ENCODE measurements at regions not wholly inside any gene's neighbourhood (a gene's known extent, or its start where the extent isn't known, plus 50 kb on each side); places are given as distances from the start of the nearest gene placed in this dataset.

- 0 to 100% (median 69%) methylated on average over 1 to 9 of the region's 9 CpGs for WGBS, 10 experiments
- no peaks in the 10 kb centered on the region for H3K4me1 ChIP-seq (replicated peaks in 1 of 2)
- no peak overlapping the region for H3K4me3 ChIP-seq
- in situ Hi-C loops (cut with MboI; ENCODE audit: low pct_unique_long_range_greater_than_20kb in 2 of 9, low sequenced_read_pairs in 9 of 9, unreplicated experiment in 9 of 9): loop anchor here in 1 of 9 experiments (25.0 kb wide), 1 partner anchor 209 kb away; no protein-coding TSS in a partner anchor
- H3K27ac ChIP-seq: no peak overlapping the region
- ATAC-seq (replicated peaks in 6 of 8): peak in 1 of 8 experiments; percentile 26
These were observed 332.0 kb upstream of the SLCO3A1 start for GRCh38 chr15:91521548-91521947.

- in situ Hi-C loops (cut with MboI; ENCODE audit: low pct_unique_long_range_greater_than_20kb in 2 of 9, low sequenced_read_pairs in 9 of 9, unreplicated experiment in 9 of 9): loop anchor here in 1 of 9 experiments (25.0 kb wide), 1 partner anchor 210 kb away; no protein-coding TSS in a partner anchor
- no peak overlapping the region for H3K27ac ChIP-seq
- 0 to 100% (median 84%) methylated on average over 1 to 2 of the region's 2 CpGs for whole genome bisulfite sequencing, 10 experiments
These were observed 331.5 kb upstream of the SLCO3A1 start for GRCh38 chr15:91521996-91522395.

GRCh38 chr15:91522605-91523332, 330.7 kb upstream of the SLCO3A1 start:
- Histone ChIP-seq H3K4me1 (replicated peaks in 1 of 2) (no peaks in the 10 kb centered on the region), H3K4me3 (no peak overlapping the region), H3K27ac (no peak overlapping the region)
- ATAC-seq (replicated peaks in 6 of 8): peak in 2 of 8 experiments; percentile 78 to 85
- in situ Hi-C loops (cut with MboI; ENCODE audit: low pct_unique_long_range_greater_than_20kb in 2 of 9, low sequenced_read_pairs in 9 of 9, unreplicated experiment in 9 of 9): loop anchor here in 1 of 9 experiments (25.0 kb wide), 1 partner anchor 210 kb away; no protein-coding TSS in a partner anchor
- 17 to 83% (median 63%) methylated on average over 1 to 2 of the region's 2 CpGs; no CpG with 5 or more reads in 2 of the 10 experiments for WGBS, 10 experiments

More at GRCh38 chr15:91521996-91522395, 331.5 kb upstream of the SLCO3A1 start:
- Histone ChIP-seq H3K4me3 (no peak overlapping the region), H3K4me1 (replicated peaks in 1 of 2) (no peaks in the 10 kb centered on the region)
- ATAC-seq (replicated peaks in 6 of 8): peak in 2 of 8 experiments; percentile 78 to 85

GRCh38 chr15:91523596-91523995, 329.9 kb upstream of the SLCO3A1 start:
- WGBS, 10 experiments: 67 to 80% (median 71%) methylated on average over 1 of the region's 1 CpG; no CpG with 5 or more reads in 7 of the 10 experiments
- ATAC-seq (replicated peaks in 6 of 8): no peak
- no peaks in the 10 kb centered on the region for H3K4me1 ChIP-seq (replicated peaks in 1 of 2)
- no peak overlapping the region for H3K4me3 ChIP-seq
- no peak overlapping the region for H3K27ac ChIP-seq
- in situ Hi-C loops (cut with MboI; ENCODE audit: low pct_unique_long_range_greater_than_20kb in 2 of 9, low sequenced_read_pairs in 9 of 9, unreplicated experiment in 9 of 9): loop anchor here in 1 of 9 experiments (25.0 kb wide), 1 partner anchor 211 kb away; no protein-coding TSS in a partner anchor

DNA sequence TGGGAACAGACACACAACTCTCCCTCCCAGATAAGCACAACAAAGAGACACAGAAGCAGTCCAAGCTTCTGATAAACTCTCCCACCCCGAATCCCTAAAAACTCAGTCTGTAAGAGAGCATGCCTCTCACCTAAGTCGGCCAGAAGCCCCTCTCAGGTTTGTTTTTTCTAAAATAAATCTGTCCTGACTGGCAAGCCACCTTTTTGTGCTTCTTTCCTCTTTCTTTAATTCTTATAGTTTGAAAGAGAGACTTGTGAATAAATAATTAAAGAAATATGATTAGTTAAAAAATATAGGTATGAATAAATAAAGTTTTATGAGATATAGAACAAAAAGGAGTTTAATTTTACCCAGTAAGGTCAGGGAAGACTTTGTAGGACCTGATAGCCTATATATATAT, 329.0 kb upstream of the SLCO3A1 start:
- ATAC-seq (replicated peaks in 6 of 8): no peak
- Histone ChIP-seq H3K4me1 (replicated peaks in 1 of 2) (no peaks in the 10 kb centered on the region), H3K27ac (no peak overlapping the region), H3K4me3 (no peak overlapping the region)
- 10 to 86% (median 25%) methylated on average over 1 to 2 of the region's 2 CpGs; no CpG with 5 or more reads in 5 of the 10 experiments for WGBS, 10 experiments
- in situ Hi-C loops (cut with MboI; ENCODE audit: low pct_unique_long_range_greater_than_20kb in 2 of 9, low sequenced_read_pairs in 9 of 9, unreplicated experiment in 9 of 9): loop anchor here in 1 of 9 experiments (25.0 kb wide), 1 partner anchor 212 kb away; no protein-coding TSS in a partner anchor

DNA sequence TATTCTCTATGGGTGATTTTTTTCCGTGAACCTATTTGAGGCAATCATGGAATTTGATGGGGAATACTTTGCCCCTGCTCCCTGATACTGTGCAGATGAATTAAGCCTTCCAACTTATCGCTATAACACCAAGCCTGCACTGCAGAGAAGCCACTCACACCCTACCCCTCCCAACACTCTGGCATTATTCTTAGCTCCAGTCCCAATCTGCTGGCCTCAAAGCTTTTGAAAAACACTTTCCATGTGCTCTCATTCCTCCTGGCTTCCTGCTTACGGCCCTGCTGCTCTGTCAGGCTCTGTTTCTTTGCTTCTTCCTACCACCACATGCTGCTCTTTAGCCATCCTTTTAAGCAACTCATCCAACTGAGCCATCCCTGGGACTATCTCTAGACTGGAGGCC, 327.8 kb upstream of the SLCO3A1 start:
- no peak for ATAC-seq (replicated peaks in 6 of 8)
- in situ Hi-C loops (cut with MboI; ENCODE audit: low pct_unique_long_range_greater_than_20kb in 2 of 9, low sequenced_read_pairs in 9 of 9, unreplicated experiment in 9 of 9): no loop called here
- 23 to 100% (median 73%) methylated on average over 1 to 3 of the region's 3 CpGs; no CpG with 5 or more reads in 1 of the 10 experiments for WGBS, 10 experiments
- H3K27ac ChIP-seq: no peak overlapping the region
- no peak overlapping the region for H3K4me3 ChIP-seq
- no peaks in the 10 kb centered on the region for H3K4me1 ChIP-seq (replicated peaks in 1 of 2)

DNA sequence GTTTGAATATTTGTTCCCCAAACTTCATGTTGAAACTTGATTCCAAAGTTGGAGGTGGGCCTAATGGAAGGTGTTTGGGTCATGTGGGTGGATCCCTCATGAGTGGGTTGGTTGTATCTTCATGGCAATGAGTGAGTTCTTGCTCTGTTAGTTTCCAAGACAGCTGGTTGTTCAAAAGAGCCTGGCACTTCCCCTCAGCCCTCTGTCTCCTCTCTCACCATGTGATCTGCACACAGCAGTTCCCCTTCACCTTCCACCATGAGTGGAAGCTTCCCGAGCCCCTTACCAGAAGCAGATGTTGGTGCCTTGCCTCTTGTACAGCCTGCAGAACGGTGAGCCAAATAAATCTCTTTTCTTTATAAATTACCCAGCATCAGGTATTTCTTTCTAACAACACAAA, 327.1 kb upstream of the SLCO3A1 start:
- in situ Hi-C loops (cut with MboI; ENCODE audit: low pct_unique_long_range_greater_than_20kb in 2 of 9, low sequenced_read_pairs in 9 of 9, unreplicated experiment in 9 of 9): no loop called here
- 0 to 100% (median 73%) methylated on average over 1 to 2 of the region's 2 CpGs; no CpG with 5 or more reads in 5 of the 10 experiments for WGBS, 10 experiments
- ATAC-seq (replicated peaks in 6 of 8): no peak
- Histone ChIP-seq H3K4me1 (replicated peaks in 1 of 2) (no peaks in the 10 kb centered on the region), H3K27ac (no peak overlapping the region), H3K4me3 (no peak overlapping the region)

DNA sequence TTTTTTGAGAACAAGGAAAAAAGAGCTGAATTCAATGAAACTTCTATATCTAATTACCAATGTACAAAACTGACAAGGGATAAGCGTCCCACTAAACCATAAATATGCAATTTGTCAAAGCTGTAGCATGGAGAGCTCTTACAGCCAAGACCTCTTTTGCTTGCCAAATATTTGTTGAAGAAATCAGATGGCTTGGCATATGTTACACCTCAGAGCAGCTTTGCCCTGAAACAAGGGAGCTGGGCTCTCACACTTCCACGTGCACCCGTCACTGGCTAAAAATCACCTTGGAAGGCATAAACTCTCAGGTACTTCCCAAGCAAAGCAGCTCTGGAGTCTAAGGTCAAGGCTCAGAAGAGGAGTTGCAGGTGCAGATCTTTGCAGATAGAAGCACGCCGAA, 324.7 kb upstream of the SLCO3A1 start:
- Histone ChIP-seq H3K4me3 (no peak overlapping the region), H3K27ac (no peak overlapping the region), H3K4me1 (replicated peaks in 1 of 2) (no peaks in the 10 kb centered on the region)
- ATAC-seq (replicated peaks in 6 of 8): no peak
- in situ Hi-C loops (cut with MboI; ENCODE audit: low pct_unique_long_range_greater_than_20kb in 2 of 9, low sequenced_read_pairs in 9 of 9, unreplicated experiment in 9 of 9): no loop called here
- 0 to 100% (median 75%) methylated on average over 1 to 5 of the region's 5 CpGs; no CpG with 5 or more reads in 1 of the 10 experiments for WGBS, 10 experiments

GRCh38 chr15:91529534-91529933, 324.0 kb upstream of the SLCO3A1 start:
- WGBS, 10 experiments: 20 to 100% (median 87%) methylated on average over 1 to 5 of the region's 5 CpGs; no CpG with 5 or more reads in 1 of the 10 experiments
- no peak overlapping the region for H3K4me3 ChIP-seq
- H3K4me1 ChIP-seq (replicated peaks in 1 of 2): no peaks in the 10 kb centered on the region
- no peak overlapping the region for H3K27ac ChIP-seq
- in situ Hi-C loops (cut with MboI; ENCODE audit: low pct_unique_long_range_greater_than_20kb in 2 of 9, low sequenced_read_pairs in 9 of 9, unreplicated experiment in 9 of 9): no loop called here
- ATAC-seq (replicated peaks in 6 of 8): no peak

DNA sequence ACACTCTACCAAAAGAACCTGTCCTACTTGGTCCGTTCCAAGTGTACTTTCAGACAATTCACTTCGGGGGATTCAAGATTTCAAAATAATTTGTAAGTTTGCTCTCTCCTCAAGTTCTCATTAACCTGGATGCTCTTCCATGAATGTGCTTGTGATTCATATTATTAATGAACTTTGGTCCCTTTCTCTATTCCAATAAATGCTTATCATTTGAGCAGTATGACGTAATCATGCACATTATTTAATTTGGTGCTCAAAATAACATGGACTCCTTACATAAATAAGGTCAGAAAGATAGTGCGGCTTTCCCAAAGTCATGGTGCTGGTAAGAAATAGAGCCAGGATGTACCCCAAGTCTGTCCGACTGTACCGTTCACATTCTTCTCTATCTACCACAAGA, 323.2 kb upstream of the SLCO3A1 start:
- no peak for ATAC-seq (replicated peaks in 6 of 8)
- H3K4me1 ChIP-seq (replicated peaks in 1 of 2): no peaks in the 10 kb centered on the region
- in situ Hi-C loops (cut with MboI; ENCODE audit: low pct_unique_long_range_greater_than_20kb in 2 of 9, low sequenced_read_pairs in 9 of 9, unreplicated experiment in 9 of 9): no loop called here
- H3K27ac ChIP-seq: no peak overlapping the region
- 67 to 100% (median 88%) methylated on average over 1 to 6 of the region's 6 CpGs for WGBS, 10 experiments
- no peak overlapping the region for H3K4me3 ChIP-seq

GRCh38 chr15:91530956-91531582, 322.4 kb upstream of the SLCO3A1 start:
- in situ Hi-C loops (cut with MboI; ENCODE audit: low pct_unique_long_range_greater_than_20kb in 2 of 9, low sequenced_read_pairs in 9 of 9, unreplicated experiment in 9 of 9): no loop called here
- Histone ChIP-seq H3K27ac (no peak overlapping the region), H3K4me3 (no peak overlapping the region), H3K4me1 (replicated peaks in 1 of 2) (no peaks in the 10 kb centered on the region)
- 40 to 100% (median 90%) methylated on average over 1 to 9 of the region's 9 CpGs for WGBS, 10 experiments
- no peak for ATAC-seq (replicated peaks in 6 of 8)

- Histone ChIP-seq H3K4me1 (replicated peaks in 1 of 2) (peaks cover 0 to 15% of the 10 kb centered on the region in 2 donors), H3K27ac (no peak overlapping the region), H3K4me3 (no peak overlapping the region)
- no peak for ATAC-seq (replicated peaks in 6 of 8)
- WGBS, 10 experiments: 20 to 100% (median 73%) methylated on average over 1 to 2 of the region's 2 CpGs; no CpG with 5 or more reads in 4 of the 10 experiments
- in situ Hi-C loops (cut with MboI; ENCODE audit: low pct_unique_long_range_greater_than_20kb in 2 of 9, low sequenced_read_pairs in 9 of 9, unreplicated experiment in 9 of 9): no loop called here
These were observed 319.3 kb upstream of the SLCO3A1 start for GRCh38 chr15:91534235-91534634.

GRCh38 chr15:91534976-91535375, 318.5 kb upstream of the SLCO3A1 start:
- no peak for ATAC-seq (replicated peaks in 6 of 8)
- in situ Hi-C loops (cut with MboI; ENCODE audit: low pct_unique_long_range_greater_than_20kb in 2 of 9, low sequenced_read_pairs in 9 of 9, unreplicated experiment in 9 of 9): no loop called here
- Histone ChIP-seq H3K4me1 (replicated peaks in 1 of 2) (peaks cover 0 to 15% of the 10 kb centered on the region in 2 donors), H3K27ac (no peak overlapping the region), H3K4me3 (no peak overlapping the region)
- 57 to 100% (median 87%) methylated on average over 1 to 2 of the region's 2 CpGs; no CpG with 5 or more reads in 2 of the 10 experiments for WGBS, 10 experiments
